HG03095 (cell line): ENCODE measurements at regions not wholly inside any gene's neighbourhood (a gene's known extent, or its start where the extent isn't known, plus 50 kb on each side); places are given as distances from the start of the nearest gene placed in this dataset.
"Not testable (repeated sequence)": the region's sequence is repeated elsewhere in the genome, so short reads cannot be mapped to it uniquely, and the experiment has no call there.

Source experiments
- ATAC-seq: cut with Tn5 transposase; IDR thresholded peaks from one replicate; pipeline ENCODE4 v1.9.1; 2021; ENCODE audit warnings: moderate library complexity; ENCODE audit not compliant: unreplicated experiment

GRCh38 chr6:153436351-153436750 lies 305.3 kb upstream of the RGS17 start:
- ATAC-seq = no peak

- no peak for ATAC-seq
Observed at GRCh38 chr6:153435787-153436186, 304.7 kb upstream of the RGS17 start.

- ATAC-seq = no peak
Observed at GRCh38 chr6:153425536-153425935, 294.5 kb upstream of the RGS17 start.

GRCh38 chr6:153424719-153425400 lies 293.8 kb upstream of the RGS17 start:
- no peak for ATAC-seq

GRCh38 chr6:153412519-153412918 lies 281.4 kb upstream of the RGS17 start:
- ATAC-seq = no peak

- no peak for ATAC-seq
Observed at GRCh38 chr6:153411070-153411648, 280.1 kb upstream of the RGS17 start.

GRCh38 chr6:153405931-153406330 lies 274.8 kb upstream of the RGS17 start:
- no peak for ATAC-seq

GRCh38 chr6:153401751-153402150 lies 270.7 kb upstream of the RGS17 start:
- ATAC-seq = no peak

- ATAC-seq = no peak
Observed at GRCh38 chr6:153392156-153392555, 261.1 kb upstream of the RGS17 start.

- ATAC-seq = no peak
Observed at GRCh38 chr6:153373869-153374268, 242.8 kb upstream of the RGS17 start.

- no peak for ATAC-seq
Observed at GRCh38 chr6:153368131-153368530, 237.0 kb upstream of the RGS17 start.

- no peak for ATAC-seq
Observed at GRCh38 chr6:153367021-153367420, 235.9 kb upstream of the RGS17 start.

GRCh38 chr6:153357391-153357790 lies 226.3 kb upstream of the RGS17 start:
- no peak for ATAC-seq

- ATAC-seq = no peak
Observed at GRCh38 chr6:153340568-153340967, 209.5 kb upstream of the RGS17 start.

GRCh38 chr6:153334121-153334520 lies 203.0 kb upstream of the RGS17 start:
- ATAC-seq = no peak

- not testable (repeated sequence) for ATAC-seq
Observed at GRCh38 chr6:153331221-153331620, 200.1 kb upstream of the RGS17 start.

- no peak for ATAC-seq
Observed at GRCh38 chr6:153328194-153328593, 197.1 kb upstream of the RGS17 start.

GRCh38 chr6:153325661-153326060 lies 194.6 kb upstream of the RGS17 start:
- ATAC-seq = no peak

GRCh38 chr6:153312634-153313033 lies 181.6 kb upstream of the RGS17 start:
- ATAC-seq = peak; percentile 75

GRCh38 chr6:153309651-153310050 lies 178.6 kb upstream of the RGS17 start:
- ATAC-seq = no peak

GRCh38 chr6:153302133-153302532 lies 171.1 kb upstream of the RGS17 start:
- ATAC-seq = no peak

- no peak for ATAC-seq
Observed at GRCh38 chr6:153301602-153302001, 170.5 kb upstream of the RGS17 start.

- ATAC-seq = not testable (repeated sequence)
Observed at GRCh38 chr6:153282456-153282855, 151.4 kb upstream of the RGS17 start.
